Medulla oblongata (tissue), 1 donor: ENCODE measurements at regions not wholly inside any gene's neighbourhood (a gene's known extent, or its start where the extent isn't known, plus 50 kb on each side); places are given as distances from the start of the nearest gene placed in this dataset.
"Not testable (repeated sequence)": the region's sequence is repeated elsewhere in the genome, so short reads cannot be mapped to it uniquely, and the experiment has no call there.

Experiments used
- DNase-seq: peaks from one replicate; pipeline ENCODE4 v3.0.0-alpha.2; 2015; ENCODE audit errors: extremely low spot score

GRCh38 chr6:15929685-15930084 is 199.2 kb upstream of the MYLIP start:
- DNase-seq = no peak

DNA sequence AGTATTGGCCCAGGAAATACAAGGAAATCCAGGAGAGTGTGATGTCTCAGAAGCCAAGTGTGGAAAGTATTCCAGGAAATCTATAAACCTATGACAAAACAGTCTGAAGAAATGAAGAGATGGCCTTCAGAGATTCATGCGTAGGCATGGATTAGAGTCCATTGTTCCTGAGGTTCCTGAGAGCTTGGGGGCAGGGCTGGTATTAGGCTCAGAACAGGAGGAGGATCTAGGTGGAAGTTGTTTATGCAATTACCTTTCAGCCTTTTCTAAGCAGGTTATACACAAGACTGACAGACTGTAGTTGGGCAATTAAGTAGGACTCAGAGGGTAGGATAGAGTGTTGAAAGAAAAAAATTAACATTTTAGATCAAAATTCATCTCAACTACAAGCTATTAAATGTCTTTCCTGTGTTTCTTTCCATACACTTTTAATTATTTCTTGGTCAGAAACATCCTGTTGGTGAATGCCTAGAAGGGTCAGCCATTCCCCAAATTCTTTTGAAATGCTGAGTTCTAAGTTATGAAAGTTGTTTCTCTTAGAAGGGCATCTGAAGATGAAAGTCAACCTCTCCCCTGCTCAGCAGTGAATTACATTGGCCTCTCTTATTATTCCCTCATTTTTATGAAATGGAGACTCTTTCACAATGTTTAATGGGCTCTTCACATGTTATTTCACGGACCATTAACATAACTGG is 201.2 kb upstream of the MYLIP start:
- DNase-seq = no peak

DNA sequence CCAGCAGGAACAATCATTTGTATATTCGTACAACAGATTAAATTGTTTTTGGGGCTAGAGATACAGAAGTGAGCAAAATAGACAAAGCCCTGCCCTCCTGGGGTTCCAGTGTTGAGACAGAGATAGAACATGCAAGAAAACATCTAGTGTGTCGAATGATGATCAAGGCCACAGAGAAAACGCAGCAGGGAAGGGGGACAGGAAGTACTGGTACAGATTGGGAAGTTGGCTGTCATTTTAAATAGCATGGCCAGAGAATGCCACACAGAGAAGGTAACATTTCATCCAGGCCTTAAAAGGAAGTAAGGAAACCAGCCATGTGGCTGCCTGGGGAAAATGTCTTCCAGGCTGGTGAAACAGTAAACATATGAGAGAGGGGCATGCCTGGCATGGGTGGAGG is 202.6 kb upstream of the MYLIP start:
- no peak for DNase-seq

GRCh38 chr6:15924893-15925292 is 204.0 kb upstream of the MYLIP start:
- DNase-seq = no peak

DNA sequence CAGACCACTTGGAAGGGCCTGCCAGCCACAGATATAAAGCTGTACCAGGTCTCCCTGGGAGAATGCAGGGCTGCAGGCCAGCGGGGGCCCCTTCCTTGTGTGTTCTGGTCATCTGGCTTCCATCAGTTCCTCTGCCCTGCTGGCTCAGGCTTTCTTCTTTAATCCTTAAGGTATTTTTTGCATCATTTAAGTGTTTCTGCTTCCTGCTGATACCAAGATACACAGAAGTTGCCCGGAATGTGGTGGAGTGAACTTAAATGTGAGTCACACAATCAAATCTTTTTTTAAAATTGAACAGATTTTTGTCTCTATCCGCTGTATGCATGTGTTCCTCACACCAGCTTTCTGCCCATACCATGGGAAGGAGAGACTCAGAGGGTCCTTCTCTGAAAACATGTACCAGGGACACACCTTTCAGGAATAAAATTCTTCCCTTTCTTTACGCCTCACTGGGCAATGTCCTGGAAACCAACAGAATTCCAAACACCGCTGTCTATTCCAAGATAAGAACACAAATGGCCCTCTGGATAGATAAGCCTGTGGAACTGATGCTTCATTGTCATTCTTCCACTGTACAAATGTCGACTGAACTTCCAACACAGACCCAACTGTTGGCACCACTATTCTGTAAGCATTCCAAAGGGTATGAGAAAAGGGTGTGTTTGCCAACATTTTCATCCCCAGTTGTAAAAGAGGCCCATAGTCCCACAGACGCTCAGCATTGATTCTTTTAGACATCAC is 206.2 kb upstream of the MYLIP start:
- no peak for DNase-seq

GRCh38 chr6:15921243-15921642 is 207.6 kb upstream of the MYLIP start:
- DNase-seq = no peak

DNA sequence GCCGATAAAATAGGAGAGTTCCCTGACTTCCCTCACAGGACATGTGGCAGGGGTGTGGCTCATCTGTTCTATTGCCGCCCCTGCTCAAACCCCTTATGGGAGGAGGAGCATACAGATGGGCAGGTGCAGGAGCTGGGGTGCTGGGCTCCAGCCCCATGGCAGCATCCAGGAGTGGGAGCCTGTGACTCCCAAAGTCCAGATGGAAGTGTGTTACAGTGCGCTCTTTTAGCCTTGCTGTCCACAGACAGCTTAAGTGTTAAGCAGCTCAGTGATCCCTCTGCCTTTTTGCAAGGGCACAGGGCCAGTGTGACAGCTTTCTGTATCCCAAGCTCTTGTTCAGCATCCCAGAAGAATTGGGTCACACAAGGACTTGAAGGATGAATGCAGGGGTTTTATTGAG is 212.3 kb upstream of the MYLIP start:
- DNase-seq = no peak

DNA sequence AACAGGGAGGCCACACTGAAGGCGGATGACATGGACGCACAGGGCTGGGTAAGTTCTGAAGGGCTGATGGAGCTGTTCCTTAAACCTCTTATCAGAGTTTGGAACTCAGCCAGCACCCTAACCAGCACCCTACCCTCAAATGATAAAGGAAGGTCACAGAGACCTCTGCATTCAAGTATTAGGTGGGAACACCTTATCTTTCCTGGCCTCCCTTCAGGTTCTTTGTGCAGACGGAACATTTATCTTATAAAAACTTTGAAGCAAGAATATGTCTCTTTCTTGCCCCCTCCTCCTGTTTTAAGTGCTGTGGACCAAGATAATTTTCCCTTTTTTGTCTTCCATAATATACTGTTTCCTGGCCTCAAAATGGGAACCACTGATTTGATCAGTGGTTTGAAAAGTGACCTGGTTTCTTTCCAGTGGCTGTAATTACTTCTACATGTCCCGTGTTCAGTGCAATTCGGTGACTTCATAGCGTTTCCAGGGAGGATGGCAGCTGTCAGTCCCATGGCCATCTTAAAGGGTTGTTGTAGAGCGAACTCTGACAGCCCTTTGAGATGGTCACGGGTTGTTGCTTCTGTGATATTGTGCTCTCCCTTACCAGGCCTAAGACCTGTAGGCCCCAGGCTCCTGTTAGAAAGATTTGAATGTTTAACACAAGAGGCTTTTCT is 213.2 kb upstream of the MYLIP start:
- no peak for DNase-seq

GRCh38 chr6:15914553-15914952 is 214.3 kb upstream of the MYLIP start:
- no peak for DNase-seq

- DNase-seq = no peak
These were observed 215.3 kb upstream of the MYLIP start for GRCh38 chr6:15913573-15913972.

- no peak for DNase-seq
These were observed 216.1 kb upstream of the MYLIP start for GRCh38 chr6:15912505-15913400.

DNA sequence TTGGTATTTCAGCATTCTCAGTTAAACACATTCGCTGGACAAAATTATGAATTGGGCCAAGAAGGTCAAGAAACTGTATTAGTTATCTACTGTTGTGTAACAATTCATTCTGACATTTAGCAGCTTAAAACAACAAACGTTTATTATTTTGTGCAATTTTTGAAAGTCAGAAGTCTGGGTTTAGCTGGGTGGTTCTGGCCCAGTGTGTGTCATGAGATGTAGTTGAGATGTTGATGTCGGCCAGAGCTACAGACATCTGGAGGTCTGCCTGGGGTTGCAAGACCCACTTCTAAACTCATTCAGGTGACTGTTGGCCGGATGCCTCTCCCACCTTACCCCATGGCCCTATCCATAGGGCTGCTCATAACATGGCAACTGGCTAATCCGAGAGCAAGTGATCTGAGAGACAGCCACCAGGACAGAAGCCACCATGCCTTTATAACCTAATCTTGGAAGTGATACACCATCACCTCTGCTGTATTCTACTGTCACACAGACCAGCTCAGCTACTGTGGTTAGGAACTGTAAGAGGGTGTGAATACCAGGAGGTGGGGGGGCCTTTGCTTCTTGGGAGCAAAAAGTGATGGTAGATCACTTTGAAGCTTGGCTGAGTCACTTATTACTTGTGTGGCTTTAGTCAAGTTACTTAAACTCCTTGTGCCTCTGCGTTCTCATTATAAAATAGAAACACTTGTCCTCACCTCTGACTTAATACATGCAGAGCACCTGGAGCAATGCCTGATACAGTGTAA is 217.0 kb upstream of the MYLIP start:
- DNase-seq = no peak

DNA sequence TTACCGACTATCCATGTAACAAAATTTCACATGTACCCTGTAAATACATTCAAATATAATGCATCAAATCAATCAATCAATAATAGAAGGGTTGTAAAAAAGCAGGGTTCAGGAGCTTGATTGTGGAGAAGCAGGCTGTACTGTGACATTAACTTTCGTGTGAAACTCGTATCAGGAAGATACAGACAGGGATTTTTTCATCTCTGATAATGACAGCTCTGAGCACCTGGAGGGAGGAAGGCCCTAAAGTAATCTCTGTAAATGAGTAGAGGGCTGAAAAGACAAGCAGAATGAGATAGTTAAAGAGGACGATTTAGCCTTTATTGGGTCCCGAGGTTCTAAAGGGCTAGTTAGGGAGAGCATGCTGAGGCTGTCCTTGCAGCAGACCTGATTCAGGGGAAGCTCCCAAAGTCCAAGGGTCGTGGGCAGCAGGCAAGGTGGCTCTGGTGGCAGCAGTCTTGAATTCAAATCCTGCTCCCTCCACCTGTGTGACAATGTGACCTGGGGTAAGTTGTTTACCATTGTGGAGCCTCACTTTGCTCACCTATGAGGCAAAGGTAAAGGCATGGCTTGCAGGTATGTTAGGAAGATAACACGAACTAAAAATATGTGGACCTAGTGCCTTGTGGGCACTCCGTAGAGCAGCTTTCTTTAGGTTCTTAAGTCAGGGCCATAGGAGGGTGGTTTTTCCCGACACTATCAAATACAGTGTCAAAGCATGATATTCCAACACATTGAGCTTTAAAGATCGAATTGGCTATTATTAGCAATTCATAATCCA is 219.4 kb upstream of the MYLIP start:
- no peak for DNase-seq

GRCh38 chr6:15908871-15909270 is 220.0 kb upstream of the MYLIP start:
- no peak for DNase-seq

DNA sequence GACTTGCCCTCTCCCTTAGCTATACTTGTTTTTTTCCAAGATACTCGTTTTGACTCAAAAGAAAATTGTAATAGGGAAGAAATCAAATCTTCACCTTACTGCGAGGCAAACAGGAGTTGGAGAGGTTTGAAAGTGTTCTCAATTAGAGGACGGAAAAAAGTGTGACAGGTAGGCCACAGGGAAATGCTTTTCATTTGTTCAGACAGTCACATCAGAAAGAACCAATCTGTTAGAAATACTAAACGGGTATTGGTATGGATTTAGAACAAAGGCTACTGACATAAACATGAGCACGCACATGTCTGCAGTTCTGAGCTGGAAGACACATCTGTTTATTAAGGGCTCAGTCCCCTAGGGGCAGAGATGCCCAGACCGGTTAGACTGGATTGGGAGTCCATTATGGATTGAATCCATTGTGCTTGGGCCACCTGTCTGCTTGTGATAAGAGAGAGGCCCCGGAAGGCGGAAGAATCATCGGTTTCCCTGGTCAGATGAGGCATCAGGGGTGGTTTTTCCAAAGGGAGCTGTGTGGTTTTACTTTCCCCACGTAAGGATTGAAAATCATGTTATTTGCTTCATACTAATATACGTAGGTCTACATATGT is 220.9 kb upstream of the MYLIP start:
- DNase-seq = no peak

GRCh38 chr6:15907220-15907913 is 221.5 kb upstream of the MYLIP start:
- not testable (repeated sequence) for DNase-seq

GRCh38 chr6:15906420-15907016 is 222.4 kb upstream of the MYLIP start:
- DNase-seq = no peak

- no peak for DNase-seq
These were observed 223.1 kb upstream of the MYLIP start for GRCh38 chr6:15905488-15906419.
